Pancreas (tissue), 10 donors: ENCODE measurements at regions not wholly inside any gene's neighbourhood (a gene's known extent, or its start where the extent isn't known, plus 50 kb on each side); places are given as distances from the start of the nearest gene placed in this dataset.
"Not testable (repeated sequence)": the region's sequence is repeated elsewhere in the genome, so short reads cannot be mapped to it uniquely, and the experiment has no call there.

Source experiments
- ATAC-seq, 4 donors: fragments of 200-7000 bp; cut with Tn5 transposase; one replicate each; pipeline versions ENCODE4 v1.8.0 to v1.9.1; 2020; ENCODE audit warnings: mild to moderate bottlenecking in 4 of 4, moderate library complexity in 4 of 4
- DNase-seq, 6 donors: peaks; one replicate each; pipeline ENCODE4 v3.0.0-alpha.2; 2020
- FAIRE-seq: peaks from 2 replicates; lab custom pipeline; 2012; peaks lifted over from hg19 to GRCh38; lab: Jason Lieb, UNC
- H3K27ac ChIP-seq, 4 donors: fragments of 200-600 bp; sonication (generic); 1 replicate in 3 of 4; 2 replicates in 1 of 4; pipeline versions ENCODE4 v1.5.0 to v1.8.0; 2020
- H3K27me3 ChIP-seq, 4 donors: fragments of 200-600 bp; one replicate each; pipeline ENCODE4 v1.8.0; 2021
- H3K36me3 ChIP-seq, 3 donors: fragments of 200-600 bp; sonication (generic) in 1 of 3; one replicate each; pipeline versions ENCODE4 v1.5.0 to v1.8.0; 2020 to 2021
- H3K4me1 ChIP-seq, 3 donors: fragments of 200-600 bp; one replicate each; pipeline ENCODE4 v1.8.0; 2021
- H3K4me3 ChIP-seq, 4 donors: fragments of 200-600 bp; sonication (generic) in 2 of 4; one replicate each; pipeline versions ENCODE4 v1.5.0 to v1.8.0; 2020 to 2021
- H3K9me3 ChIP-seq, 4 donors: fragments of 200-600 bp; one replicate each; pipeline ENCODE4 v1.8.0; 2021
- WGBS, 2 donors: extraction: QIAGEN DNeasy Blood & Tissue Kit; methylation state at CpG; one replicate each; pipeline ENCODE4 v1.1.7; 2013; 5-methylcytosine and 5-hydroxymethylcytosine counted together
- intact Hi-C, 3 donors: fragments of 100-400 bp; cut with DNase I; formaldehyde crosslinking; loops; one replicate each; pipeline versions ENCODE4 v1.11.1 to v1.14.2; 2022
- TF ChIP-seq, protein P1 (sequence below), 4 donors: fragments of 200-600 bp; sonication (generic) in 3 of 4; IDR thresholded peaks; one replicate each; pipeline versions ENCODE4 v1.5.0 to v1.8.0; 2021; ENCODE audit warnings: antibody characterized with exemption in 4 of 4
- donor health status: healthy with polysubstance abuse.
- donor health status: DM: no; HTN: no; CAD: no; lungs with moderate emphysema.
- donor health status: DM: no; HTN: no; CAD: no.
- donor health status: control.
- donor health status: control.
- donor health status: Bipolar disorder and iron deficiency.
- donor health status: DM: yes; HTN: yes; CAD: no.
- donor health status: DM: no; HTN: no; CAD: no.
- donor health status: DM: no; HTN: no; CAD: no.
- donor health status: DM: yes; HTN: yes; CAD: no.

DNA sequence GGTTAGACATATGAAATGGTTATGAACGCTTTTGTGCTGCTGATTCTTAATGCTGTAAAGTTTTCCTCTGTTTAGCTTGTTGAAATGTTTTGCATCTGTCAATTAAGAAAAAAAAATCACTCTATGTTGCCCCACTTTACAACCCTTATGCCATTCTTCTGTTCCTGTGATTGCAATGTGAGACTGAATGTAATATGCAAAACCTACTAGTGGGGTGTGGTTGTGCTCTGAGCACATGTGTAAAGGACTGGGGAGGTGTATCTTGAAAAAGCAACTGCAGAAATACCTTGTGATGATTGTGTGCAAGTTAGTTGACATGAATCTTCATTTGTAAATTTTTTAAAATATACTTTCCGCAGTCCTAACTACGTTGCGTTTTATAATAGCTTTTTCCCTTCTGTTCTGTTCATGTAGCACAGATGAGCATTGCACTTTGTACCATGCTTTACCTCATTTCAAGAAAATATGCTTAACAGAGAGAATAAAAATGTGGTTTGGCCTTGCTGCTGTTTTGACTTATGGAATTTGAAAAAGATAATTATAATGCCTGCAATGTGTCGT lies 357.0 kb upstream of the PIK3R1 start:
- Histone ChIP-seq H3K9me3 (no peaks in the 10 kb centered on the region), H3K27ac (no peak overlapping the region), H3K4me3 (no peak overlapping the region), H3K36me3 (no peaks in the 10 kb centered on the region), H3K27me3 (no peaks in the 10 kb centered on the region), H3K4me1 (no peaks in the 10 kb centered on the region)
- TF ChIP-seq, protein P1, sequence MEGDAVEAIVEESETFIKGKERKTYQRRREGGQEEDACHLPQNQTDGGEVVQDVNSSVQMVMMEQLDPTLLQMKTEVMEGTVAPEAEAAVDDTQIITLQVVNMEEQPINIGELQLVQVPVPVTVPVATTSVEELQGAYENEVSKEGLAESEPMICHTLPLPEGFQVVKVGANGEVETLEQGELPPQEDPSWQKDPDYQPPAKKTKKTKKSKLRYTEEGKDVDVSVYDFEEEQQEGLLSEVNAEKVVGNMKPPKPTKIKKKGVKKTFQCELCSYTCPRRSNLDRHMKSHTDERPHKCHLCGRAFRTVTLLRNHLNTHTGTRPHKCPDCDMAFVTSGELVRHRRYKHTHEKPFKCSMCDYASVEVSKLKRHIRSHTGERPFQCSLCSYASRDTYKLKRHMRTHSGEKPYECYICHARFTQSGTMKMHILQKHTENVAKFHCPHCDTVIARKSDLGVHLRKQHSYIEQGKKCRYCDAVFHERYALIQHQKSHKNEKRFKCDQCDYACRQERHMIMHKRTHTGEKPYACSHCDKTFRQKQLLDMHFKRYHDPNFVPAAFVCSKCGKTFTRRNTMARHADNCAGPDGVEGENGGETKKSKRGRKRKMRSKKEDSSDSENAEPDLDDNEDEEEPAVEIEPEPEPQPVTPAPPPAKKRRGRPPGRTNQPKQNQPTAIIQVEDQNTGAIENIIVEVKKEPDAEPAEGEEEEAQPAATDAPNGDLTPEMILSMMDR (IDR thresholded peaks at IDR 0.05) = no peak
- DNase-seq (no peak), FAIRE-seq (no peak), ATAC-seq (no peak)
- intact Hi-C loops = no loop called here
- 80 to 90% methylated on average over 5 of the region's 5 CpGs for WGBS, 2 donors

DNA sequence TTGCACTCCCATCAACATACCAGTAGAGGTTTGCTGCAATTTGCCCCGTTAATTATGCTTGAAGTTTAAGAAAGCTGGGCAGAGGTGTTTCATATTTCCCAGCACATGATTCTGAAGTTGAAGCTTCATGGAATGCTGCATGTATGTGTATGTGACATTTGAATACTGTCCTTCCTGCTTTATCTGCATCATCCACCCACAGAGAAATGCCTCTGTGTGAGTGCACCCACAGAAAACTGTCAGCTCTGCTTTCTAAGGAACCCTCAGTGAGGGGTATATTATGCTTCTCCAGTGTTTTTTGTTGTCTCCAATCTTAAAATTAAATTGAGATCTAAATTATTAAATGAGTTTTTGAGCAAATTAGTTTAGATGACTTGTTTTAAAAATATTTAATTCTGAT lies 358.1 kb upstream of the PIK3R1 start:
- no peaks in the 10 kb centered on the region for H3K36me3 ChIP-seq
- ATAC-seq (no peak), DNase-seq (no peak), FAIRE-seq (no peak)
- intact Hi-C loops = no loop called here
- H3K4me3 ChIP-seq = no peak overlapping the region
- H3K27ac ChIP-seq = no peak overlapping the region
- no peaks in the 10 kb centered on the region for H3K4me1 ChIP-seq
- no peaks in the 10 kb centered on the region for H3K9me3 ChIP-seq
- TF ChIP-seq, protein P1 (IDR thresholded peaks at IDR 0.05) = no peak
- WGBS, 2 donors = 92 to 96% methylated on average over 1 of the region's 1 CpG
- H3K27me3 ChIP-seq = no peaks in the 10 kb centered on the region

DNA sequence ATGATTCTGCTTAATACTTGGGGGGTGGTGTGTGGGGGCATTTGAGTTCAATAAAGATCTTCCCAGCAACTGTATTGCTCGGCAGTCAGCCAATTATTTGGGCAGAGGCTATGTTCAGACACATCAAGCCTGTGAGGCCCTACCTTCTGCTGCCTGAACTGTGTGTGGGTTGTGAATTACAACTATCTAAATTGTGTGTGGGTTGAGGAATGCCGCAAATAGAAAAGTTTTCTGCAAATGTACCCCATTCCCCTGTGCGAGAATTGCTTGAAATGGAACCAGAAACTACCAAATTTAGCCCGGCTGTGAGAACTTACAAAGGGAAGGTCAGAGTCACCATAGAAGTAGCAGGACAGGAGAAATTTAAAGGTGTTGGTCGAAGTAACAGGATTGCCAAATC lies 360.0 kb upstream of the PIK3R1 start:
- TF ChIP-seq, protein P1 (IDR thresholded peaks at IDR 0.05) = no peak
- Histone ChIP-seq H3K9me3 (no peaks in the 10 kb centered on the region), H3K27me3 (no peaks in the 10 kb centered on the region), H3K36me3 (no peaks in the 10 kb centered on the region), H3K4me3 (no peak overlapping the region), H3K27ac (no peak overlapping the region), H3K4me1 (no peaks in the 10 kb centered on the region)
- DNase-seq (no peak), ATAC-seq (no peak), FAIRE-seq (no peak)
- WGBS, 2 donors = 71 to 83% methylated on average over 5 of the region's 5 CpGs
- intact Hi-C loops = no loop called here

DNA sequence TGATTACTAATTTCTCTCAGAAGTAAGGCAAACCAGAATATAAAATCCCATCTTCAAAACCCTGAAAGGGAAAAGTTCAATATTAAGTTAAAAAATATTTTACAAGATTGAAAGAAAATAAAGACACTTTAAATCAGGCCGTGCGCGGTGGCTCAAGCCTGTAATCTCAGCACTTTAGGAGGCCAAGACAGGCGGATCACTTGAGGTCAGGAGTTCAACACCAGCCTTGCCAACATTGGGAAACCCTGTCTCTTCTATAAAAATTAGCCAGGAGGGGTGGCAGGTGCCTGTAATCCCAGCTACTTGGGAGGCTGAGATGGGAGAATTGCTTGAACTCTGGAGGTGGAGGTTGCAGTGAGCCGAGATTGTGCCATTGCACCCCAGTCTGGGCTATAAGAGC lies 364.6 kb upstream of the PIK3R1 start:
- H3K27ac ChIP-seq, H3K4me3 ChIP-seq, H3K36me3 ChIP-seq, intact Hi-C loops, FAIRE-seq, H3K9me3 ChIP-seq, H3K4me1 ChIP-seq, DNase-seq, H3K27me3 ChIP-seq, ATAC-seq: not testable (repeated sequence)
- WGBS, 2 donors = 88 to 94% methylated on average over 5 of the region's 5 CpGs

DNA sequence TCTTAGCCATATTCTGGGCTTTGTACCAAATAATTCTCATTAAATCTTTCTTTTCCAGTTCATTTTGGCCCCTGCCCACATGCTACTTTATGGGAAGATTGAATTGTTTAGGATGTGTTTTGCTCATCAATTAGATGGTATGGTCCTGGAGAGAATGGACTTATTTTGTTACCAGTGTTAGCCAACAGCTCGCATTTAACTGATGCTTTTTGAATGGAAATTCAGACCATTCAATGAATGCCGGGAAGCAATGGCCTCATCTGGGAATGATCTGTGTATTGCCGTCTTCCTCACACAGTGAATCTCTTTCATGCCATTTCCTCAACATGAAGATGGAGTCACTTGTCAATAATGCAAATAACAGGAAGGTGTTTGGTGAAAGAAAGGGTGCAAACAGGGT lies 370.6 kb upstream of the PIK3R1 start:
- H3K9me3 ChIP-seq = no peaks in the 10 kb centered on the region
- H3K4me3 ChIP-seq = no peak overlapping the region
- H3K36me3 ChIP-seq = no peaks in the 10 kb centered on the region
- H3K27me3 ChIP-seq = peaks cover 0 to 4% (median 0%) of the 10 kb centered on the region in 4 donors
- 81 to 86% methylated on average over 3 of the region's 3 CpGs for WGBS, 2 donors
- H3K4me1 ChIP-seq = no peaks in the 10 kb centered on the region
- ATAC-seq (no peak), DNase-seq (no peak), FAIRE-seq (no peak)
- intact Hi-C loops = no loop called here
- H3K27ac ChIP-seq = no peak overlapping the region
- TF ChIP-seq, protein P1 (IDR thresholded peaks at IDR 0.05) = no peak
